GM12878 (cell line): ENCODE measurements at regions not wholly inside any gene's neighbourhood (a gene's known extent, or its start where the extent isn't known, plus 50 kb on each side); places are given as distances from the start of the nearest gene placed in this dataset.
"Not testable (repeated sequence)": the region's sequence is repeated elsewhere in the genome, so short reads cannot be mapped to it uniquely, and the experiment has no call there.

Experiments used
- CEBPB ChIP-seq, 2 experiments: fragments of 150-350 bp in 1 of 2; IDR thresholded peaks; 2 replicates each; pipeline ENCODE4 v1.6.1; 2012 to 2014; ENCODE audit warnings: low read depth in 2 of 2, low read length in 2 of 2, borderline replicate concordance in 1 of 2, inconsistent platforms in 1 of 2
- CTCF ChIP-seq, 3 experiments: IDR thresholded peaks in 2 of 3; conservative IDR thresholded peaks in 1 of 3; 2 replicates each; pipeline ENCODE4 v1.5.1; 2011; ENCODE audit warnings: low read depth in 3 of 3, low read length in 3 of 3, mild to moderate bottlenecking in 3 of 3, control low read depth in 2 of 3, moderate library complexity in 2 of 3, inconsistent platforms in 1 of 3, mixed read lengths in 1 of 3; ENCODE audit not compliant: control insufficient read depth in 2 of 3, insufficient read depth in 1 of 3; ENCODE audit errors: extremely low read depth in 1 of 3
- EP300 ChIP-seq, 2 experiments: fragments of 150-350 bp in 1 of 2; IDR thresholded peaks; 2 replicates each; pipeline ENCODE4 v1.6.1; 2011 to 2012; ENCODE audit warnings: low read depth in 2 of 2, low read length in 2 of 2, borderline replicate concordance in 1 of 2, improper control_type of control experiment in 1 of 2, inconsistent platforms in 1 of 2; ENCODE audit not compliant: control insufficient read depth in 1 of 2
- MLLT1 ChIP-seq: fragments of 450-650 bp; IDR thresholded peaks from 2 replicates; pipeline ENCODE4 v1.6.1; 2016; ENCODE audit warnings: mild to moderate bottlenecking
- NR2C1 ChIP-seq: fragments of 450-650 bp; IDR thresholded peaks from 2 replicates; pipeline ENCODE4 v1.6.1; 2017; ENCODE audit warnings: antibody characterized with exemption, mild to moderate bottlenecking, moderate library complexity
- POLR2A ChIP-seq: IDR thresholded peaks from 2 replicates; pipeline ENCODE4 v1.6.1; 2011; ENCODE audit warnings: low read depth, mild to moderate bottlenecking, low read length
- RFX5 ChIP-seq: IDR thresholded peaks from 2 replicates; pipeline ENCODE4 v1.6.1; 2011; ENCODE audit warnings: low read depth, low read length, improper control_type of control experiment
- SIX5 ChIP-seq: IDR thresholded peaks from 2 replicates; pipeline ENCODE4 v1.6.1; 2011; ENCODE audit warnings: mild to moderate bottlenecking, low read depth, low read length, moderate library complexity; ENCODE audit not compliant: severe bottlenecking
- YY1 ChIP-seq: IDR thresholded peaks from 2 replicates; pipeline ENCODE4 v1.6.1; 2011; ENCODE audit warnings: low read depth, mild to moderate bottlenecking, low read length

GRCh38 chr7:114077158-114077524 is 158.3 kb upstream of the PPP1R3A start:
- not testable (repeated sequence) for TF ChIP-seq CTCF (IDR thresholded peaks at IDR 0.05 in 2 of 3, conservative IDR thresholded peaks at IDR 0.05 in 1 of 3; ENCODE audit: control insufficient read depth in 2 of 3, extremely low read depth in 1 of 3, insufficient read depth in 1 of 3, low read depth in 3 of 3, low read length in 3 of 3); YY1; EP300 (IDR thresholded peaks at IDR 0.05; ENCODE audit: borderline replicate concordance in 1 of 2, control insufficient read depth in 1 of 2, low read depth in 2 of 2, low read length in 2 of 2); SIX5; RFX5; NR2C1; CEBPB (IDR thresholded peaks at IDR 0.05; ENCODE audit: borderline replicate concordance in 1 of 2, low read depth in 2 of 2, low read length in 2 of 2); POLR2A; MLLT1
